Smooth muscle cell (in vitro differentiated cells): ENCODE measurements at regions not wholly inside any gene's neighbourhood (a gene's known extent, or its start where the extent isn't known, plus 50 kb on each side); places are given as distances from the start of the nearest gene placed in this dataset.

Experiments
- DNase-seq: peaks from one replicate; lab custom pipeline; 2025; ENCODE audit not compliant: unreplicated experiment; lab: John Stamatoyannopoulos, UW
- H2AFZ ChIP-seq: fragments of 200-600 bp; sonication (generic); 2 replicates; pipeline ENCODE4 v1.6.0; 2016; ENCODE audit warnings: antibody characterized with exemption, low read depth, mild to moderate bottlenecking
- H3F3A ChIP-seq: fragments of 200-600 bp; sonication (generic); 2 replicates; pipeline ENCODE4 v1.6.0; 2017; ENCODE audit warnings: antibody characterized with exemption, low read depth
- H3K27ac ChIP-seq: fragments of 200-600 bp; sonication (generic); 2 replicates; pipeline ENCODE4 v1.5.1; 2016; ENCODE audit warnings: low read depth, mild to moderate bottlenecking
- H3K27me3 ChIP-seq: fragments of 200-600 bp; sonication (generic); 2 replicates; pipeline ENCODE4 v1.6.1; 2016; ENCODE audit warnings: low read depth, mild to moderate bottlenecking
- H3K36me3 ChIP-seq: fragments of 200-600 bp; sonication (generic); 2 replicates; pipeline ENCODE4 v1.5.1; 2016; ENCODE audit warnings: low read depth
- H3K4me1 ChIP-seq: fragments of 200-600 bp; sonication (generic); 2 replicates; pipeline ENCODE4 v1.5.1; 2016; ENCODE audit warnings: low read depth
- H3K4me2 ChIP-seq: fragments of 200-600 bp; sonication (generic); 2 replicates; pipeline ENCODE4 v1.6.0; 2016; ENCODE audit warnings: mild to moderate bottlenecking
- H3K4me3 ChIP-seq: fragments of 200-600 bp; sonication (generic); 2 replicates; pipeline ENCODE4 v1.5.1; 2016; ENCODE audit warnings: mild to moderate bottlenecking
- H3K79me2 ChIP-seq: fragments of 200-600 bp; sonication (generic); 2 replicates; pipeline ENCODE4 v1.6.0; 2016; ENCODE audit warnings: low read depth, mild to moderate bottlenecking
- H3K9ac ChIP-seq: fragments of 200-600 bp; sonication (generic); 2 replicates; pipeline ENCODE4 v1.6.0; 2016; ENCODE audit warnings: low read depth
- H3K9me3 ChIP-seq: fragments of 200-600 bp; sonication (generic); replicated peaks from 2 replicates; pipeline ENCODE4 v1.5.1; 2016; ENCODE audit warnings: low read depth
- H4K20me1 ChIP-seq: fragments of 200-600 bp; sonication (generic); 2 replicates; pipeline ENCODE4 v1.6.0; 2016; ENCODE audit warnings: low read depth
- CTCF ChIP-seq: fragments of 200-600 bp; sonication (generic); IDR thresholded peaks from 2 replicates; pipeline ENCODE4 v1.5.1; 2017; ENCODE audit warnings: borderline replicate concordance, mild to moderate bottlenecking, antibody characterized with exemption; ENCODE audit not compliant: insufficient read depth, poor library complexity, severe bottlenecking
- WGBS: methylation state at CpG from one replicate; pipeline ENCODE4 v1.1.7; 2016; ENCODE audit warnings: low lambda C conversion rate; 5-methylcytosine and 5-hydroxymethylcytosine counted together

DNA sequence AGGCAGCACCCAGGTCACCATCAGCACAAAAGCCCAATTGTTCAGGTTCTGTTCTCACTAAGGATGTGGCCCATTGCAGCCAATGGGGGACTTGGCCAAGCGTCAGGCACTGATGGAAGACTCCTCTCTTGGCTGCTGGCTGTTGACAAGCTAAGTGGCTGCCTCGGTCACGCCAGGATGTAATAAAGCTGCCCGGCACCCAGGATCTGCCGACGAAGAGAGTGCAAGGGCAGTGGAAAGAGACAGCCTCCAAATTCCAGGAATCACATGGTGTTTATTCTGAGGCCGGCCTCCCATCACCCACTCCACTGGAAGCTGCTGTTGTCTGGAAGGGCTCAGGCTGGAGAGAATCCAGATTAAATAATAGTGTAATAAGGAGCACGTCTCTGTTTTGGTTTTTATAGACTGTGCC is 451.8 kb upstream of the TBX3 start:
- DNase-seq: peak; percentile 7
- Histone ChIP-seq H4K20me1 (no peaks in the 10 kb centered on the region), H3K4me3 (no peak overlapping the region), H3K4me2 (peak overlapping the region; percentile 43), H2AFZ (peak overlapping the region; percentile 77), H3K9ac (no peak overlapping the region), H3K79me2 (no peaks in the 10 kb centered on the region), H3K4me1 (no peaks in the 10 kb centered on the region), H3K27ac (no peak overlapping the region), H3F3A (peaks cover 6% of the 10 kb centered on the region), H3K27me3 (no peaks in the 10 kb centered on the region), H3K36me3 (no peaks in the 10 kb centered on the region), H3K9me3 (no peaks in the 10 kb centered on the region)
- 17% methylated on average over 8 of the region's 8 CpGs for WGBS
- TF ChIP-seq CTCF: no peak

- Histone ChIP-seq H3K9me3 (no peaks in the 10 kb centered on the region), H3K79me2 (no peaks in the 10 kb centered on the region), H3K27ac (no peak overlapping the region), H3F3A (peaks cover 2% of the 10 kb centered on the region), H3K27me3 (no peaks in the 10 kb centered on the region), H2AFZ (no peak overlapping the region), H3K4me1 (no peaks in the 10 kb centered on the region), H3K36me3 (no peaks in the 10 kb centered on the region), H4K20me1 (no peaks in the 10 kb centered on the region), H3K9ac (no peak overlapping the region), H3K4me2 (no peak overlapping the region), H3K4me3 (no peak overlapping the region)
- DNase-seq: no peak
- TF ChIP-seq CTCF: no peak
- 96% methylated on average over 1 of the region's 1 CpG for WGBS
Measured at GRCh38 chr12:115134298-115134697, 450.3 kb upstream of the TBX3 start.

GRCh38 chr12:115132905-115133304 is 448.9 kb upstream of the TBX3 start:
- no peaks in the 10 kb centered on the region for H3K9me3 ChIP-seq
- no peak for DNase-seq
- no peaks in the 10 kb centered on the region for H4K20me1 ChIP-seq
- H3K27ac ChIP-seq: no peak overlapping the region
- no peaks in the 10 kb centered on the region for H3K36me3 ChIP-seq
- no peak overlapping the region for H3K4me2 ChIP-seq
- H2AFZ ChIP-seq: peak overlapping the region; percentile 40
- H3K79me2 ChIP-seq: no peaks in the 10 kb centered on the region
- H3K4me3 ChIP-seq: no peak overlapping the region
- 57% methylated on average over 3 of the region's 3 CpGs for WGBS
- H3K27me3 ChIP-seq: no peaks in the 10 kb centered on the region
- TF ChIP-seq CTCF: no peak
- no peak overlapping the region for H3K9ac ChIP-seq
- H3K4me1 ChIP-seq: no peaks in the 10 kb centered on the region
- no peaks in the 10 kb centered on the region for H3F3A ChIP-seq

DNA sequence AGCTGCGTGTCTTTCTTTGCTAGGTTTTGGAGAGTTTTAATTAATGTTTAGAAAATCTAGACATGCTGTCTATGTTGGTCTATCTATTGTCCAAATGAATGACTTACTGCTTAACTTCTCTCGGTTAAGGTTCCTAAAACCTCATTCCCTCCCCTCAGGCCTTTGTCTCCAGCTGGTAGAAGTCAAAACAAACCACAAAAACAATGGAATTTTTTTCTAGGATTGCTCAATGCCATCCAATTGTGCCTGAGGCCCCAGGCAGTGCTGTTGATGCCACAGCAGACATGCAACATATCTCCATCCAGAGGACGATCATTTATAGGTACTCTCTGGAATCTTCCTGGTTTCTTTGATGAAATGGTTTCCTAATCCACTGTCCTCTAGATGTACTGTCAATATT is 448.2 kb upstream of the TBX3 start:
- H3K4me2 ChIP-seq: no peak overlapping the region
- no peak for DNase-seq
- H3K9ac ChIP-seq: no peak overlapping the region
- H3K79me2 ChIP-seq: no peaks in the 10 kb centered on the region
- no peak overlapping the region for H3K4me3 ChIP-seq
- no peaks in the 10 kb centered on the region for H3K36me3 ChIP-seq
- H3K4me1 ChIP-seq: no peaks in the 10 kb centered on the region
- TF ChIP-seq CTCF: no peak
- H3F3A ChIP-seq: no peaks in the 10 kb centered on the region
- H4K20me1 ChIP-seq: no peaks in the 10 kb centered on the region
- no peaks in the 10 kb centered on the region for H3K27me3 ChIP-seq
- 39% methylated on average over 3 of the region's 3 CpGs for whole genome bisulfite sequencing
- H2AFZ ChIP-seq: no peak overlapping the region
- no peak overlapping the region for H3K27ac ChIP-seq
- no peaks in the 10 kb centered on the region for H3K9me3 ChIP-seq
